Pancreas (tissue), 10 donors: ENCODE measurements at regions not wholly inside any gene's neighbourhood (a gene's known extent, or its start where the extent isn't known, plus 50 kb on each side); places are given as distances from the start of the nearest gene placed in this dataset.

ENCODE experiments used
- ATAC-seq, 4 donors: fragments of 200-7000 bp; cut with Tn5 transposase; one replicate each; pipeline versions ENCODE4 v1.8.0 to v1.9.1; 2020; ENCODE audit warnings: mild to moderate bottlenecking in 4 of 4, moderate library complexity in 4 of 4
- DNase-seq, 6 donors: peaks; one replicate each; pipeline ENCODE4 v3.0.0-alpha.2; 2020
- FAIRE-seq: peaks from 2 replicates; lab custom pipeline; 2012; peaks lifted over from hg19 to GRCh38; lab: Jason Lieb, UNC
- H3K27ac ChIP-seq, 4 donors: fragments of 200-600 bp; sonication (generic); 1 replicate in 3 of 4; 2 replicates in 1 of 4; pipeline versions ENCODE4 v1.5.0 to v1.8.0; 2020
- H3K27me3 ChIP-seq, 4 donors: fragments of 200-600 bp; one replicate each; pipeline ENCODE4 v1.8.0; 2021
- H3K36me3 ChIP-seq, 3 donors: fragments of 200-600 bp; sonication (generic) in 1 of 3; one replicate each; pipeline versions ENCODE4 v1.5.0 to v1.8.0; 2020 to 2021
- H3K4me1 ChIP-seq, 3 donors: fragments of 200-600 bp; one replicate each; pipeline ENCODE4 v1.8.0; 2021
- H3K4me3 ChIP-seq, 4 donors: fragments of 200-600 bp; sonication (generic) in 2 of 4; one replicate each; pipeline versions ENCODE4 v1.5.0 to v1.8.0; 2020 to 2021
- H3K9me3 ChIP-seq, 4 donors: fragments of 200-600 bp; one replicate each; pipeline ENCODE4 v1.8.0; 2021
- WGBS, 2 donors: extraction: QIAGEN DNeasy Blood & Tissue Kit; methylation state at CpG; one replicate each; pipeline ENCODE4 v1.1.7; 2013; 5-methylcytosine and 5-hydroxymethylcytosine counted together
- intact Hi-C, 3 donors: fragments of 100-400 bp; cut with DNase I; formaldehyde crosslinking; loops; one replicate each; pipeline versions ENCODE4 v1.11.1 to v1.14.2; 2022
- TF ChIP-seq, protein P1 (sequence below), 4 donors: fragments of 200-600 bp; sonication (generic) in 3 of 4; IDR thresholded peaks; one replicate each; pipeline versions ENCODE4 v1.5.0 to v1.8.0; 2021; ENCODE audit warnings: antibody characterized with exemption in 4 of 4
- donor health status: healthy with polysubstance abuse.
- donor health status: DM: no; HTN: no; CAD: no; lungs with moderate emphysema.
- donor health status: DM: no; HTN: no; CAD: no.
- donor health status: control.
- donor health status: control.
- donor health status: Bipolar disorder and iron deficiency.
- donor health status: DM: yes; HTN: yes; CAD: no.
- donor health status: DM: no; HTN: no; CAD: no.
- donor health status: DM: no; HTN: no; CAD: no.
- donor health status: DM: yes; HTN: yes; CAD: no.

DNA sequence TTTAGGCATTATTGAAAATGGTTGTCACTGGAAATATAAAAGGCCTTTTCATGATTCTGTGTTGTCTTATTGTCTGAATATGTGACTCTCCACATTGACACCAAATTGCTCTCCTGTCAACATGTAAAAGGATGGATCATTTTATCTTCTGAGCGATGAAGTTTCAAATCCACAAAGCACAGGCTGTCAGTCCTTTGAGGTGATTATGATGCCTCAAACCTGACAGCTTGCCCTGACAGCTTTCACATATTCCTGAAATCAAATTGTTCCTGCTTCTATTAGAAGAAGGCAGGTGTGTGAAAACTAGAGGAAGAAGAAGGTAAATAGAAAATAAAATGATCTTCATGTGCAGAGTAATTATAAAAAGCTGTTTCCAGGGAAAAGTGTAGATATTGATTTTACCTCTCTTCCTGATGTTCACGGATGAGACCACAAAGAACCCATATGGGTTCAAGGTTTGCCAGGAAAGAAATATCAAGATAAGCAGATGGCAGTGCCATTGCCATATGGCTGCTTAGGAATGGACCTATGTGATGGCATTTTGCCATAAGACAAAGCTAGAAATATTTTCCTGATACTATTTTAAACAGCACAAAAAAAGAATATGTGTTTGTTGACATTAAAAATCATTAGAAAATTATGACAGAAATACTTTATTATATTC, 1006.3 kb upstream of the AGA start:
- no peaks in the 10 kb centered on the region for H3K36me3 ChIP-seq
- no peaks in the 10 kb centered on the region for H3K27me3 ChIP-seq
- H3K9me3 ChIP-seq = no peaks in the 10 kb centered on the region
- DNase-seq = no peak
- FAIRE-seq = no peak
- no peak overlapping the region for H3K4me3 ChIP-seq
- intact Hi-C loops = no loop called here
- TF ChIP-seq, protein P1, sequence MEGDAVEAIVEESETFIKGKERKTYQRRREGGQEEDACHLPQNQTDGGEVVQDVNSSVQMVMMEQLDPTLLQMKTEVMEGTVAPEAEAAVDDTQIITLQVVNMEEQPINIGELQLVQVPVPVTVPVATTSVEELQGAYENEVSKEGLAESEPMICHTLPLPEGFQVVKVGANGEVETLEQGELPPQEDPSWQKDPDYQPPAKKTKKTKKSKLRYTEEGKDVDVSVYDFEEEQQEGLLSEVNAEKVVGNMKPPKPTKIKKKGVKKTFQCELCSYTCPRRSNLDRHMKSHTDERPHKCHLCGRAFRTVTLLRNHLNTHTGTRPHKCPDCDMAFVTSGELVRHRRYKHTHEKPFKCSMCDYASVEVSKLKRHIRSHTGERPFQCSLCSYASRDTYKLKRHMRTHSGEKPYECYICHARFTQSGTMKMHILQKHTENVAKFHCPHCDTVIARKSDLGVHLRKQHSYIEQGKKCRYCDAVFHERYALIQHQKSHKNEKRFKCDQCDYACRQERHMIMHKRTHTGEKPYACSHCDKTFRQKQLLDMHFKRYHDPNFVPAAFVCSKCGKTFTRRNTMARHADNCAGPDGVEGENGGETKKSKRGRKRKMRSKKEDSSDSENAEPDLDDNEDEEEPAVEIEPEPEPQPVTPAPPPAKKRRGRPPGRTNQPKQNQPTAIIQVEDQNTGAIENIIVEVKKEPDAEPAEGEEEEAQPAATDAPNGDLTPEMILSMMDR (IDR thresholded peaks at IDR 0.05) = no peak
- no peaks in the 10 kb centered on the region for H3K4me1 ChIP-seq
- 46 to 54% methylated on average over 2 of the region's 2 CpGs for WGBS, 2 donors
- ATAC-seq = no peak
- H3K27ac ChIP-seq = no peak overlapping the region

DNA sequence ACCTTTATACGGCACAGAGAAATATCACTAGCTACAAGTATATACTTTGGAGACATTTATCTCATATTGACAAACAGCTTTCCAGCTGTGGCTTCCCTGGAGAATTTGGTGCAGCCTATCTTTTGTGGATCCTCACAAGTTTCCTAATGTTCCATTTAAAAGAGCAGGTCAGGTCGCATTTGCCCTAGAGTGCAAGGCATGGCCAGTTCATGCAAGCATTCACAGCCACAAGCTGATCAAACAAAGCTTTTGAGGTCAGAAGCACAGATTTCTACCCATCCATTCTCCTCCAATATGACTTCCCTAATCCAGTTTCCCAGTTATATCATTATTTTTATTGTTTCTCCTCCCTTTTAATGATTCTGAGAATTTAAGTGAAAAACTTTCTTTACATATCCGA, 1008.4 kb upstream of the AGA start:
- ATAC-seq = no peak
- TF ChIP-seq, protein P1 (IDR thresholded peaks at IDR 0.05) = no peak
- intact Hi-C loops = no loop called here
- no peaks in the 10 kb centered on the region for H3K36me3 ChIP-seq
- H3K4me3 ChIP-seq = no peak overlapping the region
- 66 to 69% methylated on average over 3 of the region's 3 CpGs for WGBS, 2 donors
- H3K27ac ChIP-seq = no peak overlapping the region
- H3K4me1 ChIP-seq = no peaks in the 10 kb centered on the region
- FAIRE-seq = no peak
- H3K27me3 ChIP-seq = no peaks in the 10 kb centered on the region
- H3K9me3 ChIP-seq = no peaks in the 10 kb centered on the region
- no peak for DNase-seq

- no peaks in the 10 kb centered on the region for H3K9me3 ChIP-seq
- H3K4me3 ChIP-seq = no peak overlapping the region
- DNase-seq (no peak), FAIRE-seq (no peak), ATAC-seq (no peak)
- intact Hi-C loops = no loop called here
- TF ChIP-seq, protein P1 (IDR thresholded peaks at IDR 0.05) = no peak
- H3K27ac ChIP-seq = no peak overlapping the region
- no peaks in the 10 kb centered on the region for H3K4me1 ChIP-seq
- no peaks in the 10 kb centered on the region for H3K27me3 ChIP-seq
- 62 to 78% methylated on average over 4 of the region's 4 CpGs for WGBS, 2 donors
- no peaks in the 10 kb centered on the region for H3K36me3 ChIP-seq
Measured at GRCh38 chr4:178453057-178453456, 1010.8 kb upstream of the AGA start.

GRCh38 chr4:178457286-178457685, 1015.0 kb upstream of the AGA start:
- H3K36me3 ChIP-seq = no peaks in the 10 kb centered on the region
- intact Hi-C loops = no loop called here
- TF ChIP-seq, protein P1 (IDR thresholded peaks at IDR 0.05) = no peak
- H3K27ac ChIP-seq = no peak overlapping the region
- no peaks in the 10 kb centered on the region for H3K27me3 ChIP-seq
- no peak for FAIRE-seq
- no peak for DNase-seq
- ATAC-seq = no peak
- no peaks in the 10 kb centered on the region for H3K4me1 ChIP-seq
- H3K9me3 ChIP-seq = no peaks in the 10 kb centered on the region
- no peak overlapping the region for H3K4me3 ChIP-seq

DNA sequence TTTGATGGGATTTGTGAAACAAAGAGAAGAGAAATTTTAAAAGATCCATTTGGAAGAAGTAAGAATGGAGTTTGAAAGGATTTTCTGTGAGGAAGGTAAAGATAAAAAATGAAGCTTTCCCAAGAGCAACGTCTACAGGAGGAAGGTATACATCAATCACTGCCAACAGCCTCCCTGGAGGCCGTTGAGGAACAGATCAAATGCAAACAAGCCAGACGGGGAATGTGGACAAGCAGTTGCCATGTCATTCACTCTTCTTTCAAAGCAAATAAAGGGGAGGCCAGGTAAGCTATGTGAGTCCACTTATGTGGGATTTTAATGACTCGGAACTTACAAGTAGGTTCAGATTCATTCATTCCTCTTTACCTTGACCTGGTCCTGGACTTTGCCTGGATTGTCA, 1020.5 kb upstream of the AGA start:
- no peaks in the 10 kb centered on the region for H3K4me1 ChIP-seq
- H3K36me3 ChIP-seq = no peaks in the 10 kb centered on the region
- FAIRE-seq (no peak), ATAC-seq (no peak), DNase-seq (no peak)
- H3K27ac ChIP-seq = no peak overlapping the region
- H3K4me3 ChIP-seq = no peak overlapping the region
- WGBS, 2 donors = 11 to 20% methylated on average over 4 of the region's 4 CpGs
- no peaks in the 10 kb centered on the region for H3K27me3 ChIP-seq
- TF ChIP-seq, protein P1 (IDR thresholded peaks at IDR 0.05) = no peak
- intact Hi-C loops = no loop called here
- H3K9me3 ChIP-seq = no peaks in the 10 kb centered on the region
